Activated CD8-positive, alpha-beta memory T cell treated with anti-CD3 and anti-CD28 coated beads, Interleukin-2, amount 50 U/mL, for 4 hours (primary cell): ENCODE measurements at regions not wholly inside any gene's neighbourhood (a gene's known extent, or its start where the extent isn't known, plus 50 kb on each side); places are given as distances from the start of the nearest gene placed in this dataset.
"Not testable (repeated sequence)": the region's sequence is repeated elsewhere in the genome, so short reads cannot be mapped to it uniquely, and the experiment has no call there.

ENCODE experiments used
- DNase-seq: peaks from one replicate; pipeline ENCODE4 v3.0.0-alpha.2; 2020

- DNase-seq, result no peak
Observed at GRCh38 chr10:100612601-100613595, 77.2 kb downstream of the HIF1AN start.

- DNase-seq, result no peak
Observed at GRCh38 chr10:100613846-100614245, 78.1 kb downstream of the HIF1AN start.

- no peak for DNase-seq
Observed at GRCh38 chr10:100614429-100615095, 78.8 kb downstream of the HIF1AN start.

- DNase-seq, result no peak
Observed at GRCh38 chr10:100615241-100615640, 79.5 kb downstream of the HIF1AN start.

GRCh38 chr10:100615908-100616307, 80.2 kb downstream of the HIF1AN start:
- DNase-seq, result no peak

- no peak for DNase-seq
Observed at GRCh38 chr10:100618091-100618615, 82.4 kb downstream of the HIF1AN start.

GRCh38 chr10:100618632-100619255, 83.0 kb downstream of the HIF1AN start:
- DNase-seq, result no peak

GRCh38 chr10:100620087-100620835, 84.5 kb downstream of the HIF1AN start:
- DNase-seq, result no peak

- DNase-seq, result peak; percentile 36
Observed at GRCh38 chr10:100621360-100622205, 85.8 kb downstream of the HIF1AN start.

- no peak for DNase-seq
Observed at GRCh38 chr10:100622946-100623345, 87.2 kb downstream of the HIF1AN start.

GRCh38 chr10:100623521-100624230, 87.9 kb downstream of the HIF1AN start:
- DNase-seq, result no peak

- no peak for DNase-seq
Observed at GRCh38 chr10:100624298-100624697, 88.6 kb downstream of the HIF1AN start.

- no peak for DNase-seq
Observed at GRCh38 chr10:100625816-100626215, 90.1 kb downstream of the HIF1AN start.

GRCh38 chr10:100628061-100628460, 92.3 kb downstream of the HIF1AN start:
- no peak for DNase-seq

- DNase-seq, result no peak
Observed at GRCh38 chr10:100631192-100631591, 95.4 kb downstream of the HIF1AN start.

GRCh38 chr10:100632027-100632426, 96.3 kb downstream of the HIF1AN start:
- no peak for DNase-seq

- DNase-seq, result no peak
Observed at GRCh38 chr10:100634034-100634433, 98.3 kb downstream of the HIF1AN start.

- DNase-seq, result no peak
Observed at GRCh38 chr10:100636848-100637553, 101.3 kb downstream of the HIF1AN start.

- DNase-seq, result no peak
Observed at GRCh38 chr10:100637785-100638184, 102.0 kb downstream of the HIF1AN start.

- not testable (repeated sequence) for DNase-seq
Observed at GRCh38 chr10:100638969-100639368, 103.2 kb downstream of the HIF1AN start.
